ENCODE measurements at regions not wholly inside any gene's neighbourhood (a gene's known extent, or its start where the extent isn't known, plus 50 kb on each side); places are given as distances from the start of the nearest gene placed in this dataset.

GRCh38 chr1:80349218-80349617 is 1342.7 kb upstream of the ADGRL4 start:
- TF ChIP-seq EP300 (IDR thresholded peaks at IDR 0.05) (no peak), POLR2A (IDR thresholded peaks at IDR 0.05) (no peak)

Data from sigmoid colon (tissue), 4 donors.